Hematopoietic multipotent progenitor cell treated with erythropoietin and hydrocortisone succinate and interleukin-3 and kit ligand, for 6 days (in vitro differentiated cells): ENCODE measurements at regions not wholly inside any gene's neighbourhood (a gene's known extent, or its start where the extent isn't known, plus 50 kb on each side); places are given as distances from the start of the nearest gene placed in this dataset.
"Not testable (repeated sequence)": the region's sequence is repeated elsewhere in the genome, so short reads cannot be mapped to it uniquely, and the experiment has no call there.

Source experiments
- DNase-seq: peaks from one replicate; pipeline ENCODE4 v3.0.0-alpha.2; 2015

- DNase-seq = no peak
Observed at GRCh38 chr2:128603411-128603924, 284.8 kb upstream of the HS6ST1 start.

GRCh38 chr2:128604045-128604444 lies 285.4 kb upstream of the HS6ST1 start:
- DNase-seq = no peak

- DNase-seq = not testable (repeated sequence)
Observed at GRCh38 chr2:128604581-128604980, 285.9 kb upstream of the HS6ST1 start.

GRCh38 chr2:128605421-128605820 lies 286.8 kb upstream of the HS6ST1 start:
- DNase-seq = no peak

- no peak for DNase-seq
Observed at GRCh38 chr2:128605931-128606330, 287.3 kb upstream of the HS6ST1 start.

- no peak for DNase-seq
Observed at GRCh38 chr2:128606837-128607236, 288.2 kb upstream of the HS6ST1 start.

GRCh38 chr2:128607440-128607839 lies 288.8 kb upstream of the HS6ST1 start:
- DNase-seq = no peak

- DNase-seq = no peak
Observed at GRCh38 chr2:128607911-128608506, 289.3 kb upstream of the HS6ST1 start.

GRCh38 chr2:128608921-128609880 lies 290.5 kb upstream of the HS6ST1 start:
- DNase-seq = no peak

GRCh38 chr2:128610496-128610895 lies 291.8 kb upstream of the HS6ST1 start:
- no peak for DNase-seq

GRCh38 chr2:128611421-128612320 lies 293.0 kb upstream of the HS6ST1 start:
- DNase-seq = no peak

- no peak for DNase-seq
Observed at GRCh38 chr2:128612628-128613027, 294.0 kb upstream of the HS6ST1 start.

- no peak for DNase-seq
Observed at GRCh38 chr2:128613351-128613750, 294.7 kb upstream of the HS6ST1 start.

- DNase-seq = no peak
Observed at GRCh38 chr2:128613876-128614275, 295.2 kb upstream of the HS6ST1 start.

GRCh38 chr2:128614907-128615306 lies 296.2 kb upstream of the HS6ST1 start:
- not testable (repeated sequence) for DNase-seq

- DNase-seq = no peak
Observed at GRCh38 chr2:128615571-128615970, 296.9 kb upstream of the HS6ST1 start.

- no peak for DNase-seq
Observed at GRCh38 chr2:128617029-128617590, 298.4 kb upstream of the HS6ST1 start.

- no peak for DNase-seq
Observed at GRCh38 chr2:128617661-128618060, 299.0 kb upstream of the HS6ST1 start.

GRCh38 chr2:128618642-128619041 lies 300.0 kb upstream of the HS6ST1 start:
- DNase-seq = no peak

GRCh38 chr2:128619471-128620325 lies 301.0 kb upstream of the HS6ST1 start:
- DNase-seq = no peak

- DNase-seq = no peak
Observed at GRCh38 chr2:128621074-128621473, 302.4 kb upstream of the HS6ST1 start.

- no peak for DNase-seq
Observed at GRCh38 chr2:128622371-128622770, 303.7 kb upstream of the HS6ST1 start.
